NCI-H69 (cell line): ENCODE measurements at regions not wholly inside any gene's neighbourhood (a gene's known extent, or its start where the extent isn't known, plus 50 kb on each side); places are given as distances from the start of the nearest gene placed in this dataset.

Source experiments
- DNase-seq: peaks from one replicate; lab custom pipeline; 2025; lab: John Stamatoyannopoulos, UW

GRCh38 chr2:58436872-58437271 is 195.7 kb upstream of the FANCL start:
- DNase-seq: no peak

- DNase-seq: no peak
These were observed 194.1 kb upstream of the FANCL start for GRCh38 chr2:58435246-58435645.

GRCh38 chr2:58434692-58435091 is 193.6 kb upstream of the FANCL start:
- DNase-seq: no peak

DNA sequence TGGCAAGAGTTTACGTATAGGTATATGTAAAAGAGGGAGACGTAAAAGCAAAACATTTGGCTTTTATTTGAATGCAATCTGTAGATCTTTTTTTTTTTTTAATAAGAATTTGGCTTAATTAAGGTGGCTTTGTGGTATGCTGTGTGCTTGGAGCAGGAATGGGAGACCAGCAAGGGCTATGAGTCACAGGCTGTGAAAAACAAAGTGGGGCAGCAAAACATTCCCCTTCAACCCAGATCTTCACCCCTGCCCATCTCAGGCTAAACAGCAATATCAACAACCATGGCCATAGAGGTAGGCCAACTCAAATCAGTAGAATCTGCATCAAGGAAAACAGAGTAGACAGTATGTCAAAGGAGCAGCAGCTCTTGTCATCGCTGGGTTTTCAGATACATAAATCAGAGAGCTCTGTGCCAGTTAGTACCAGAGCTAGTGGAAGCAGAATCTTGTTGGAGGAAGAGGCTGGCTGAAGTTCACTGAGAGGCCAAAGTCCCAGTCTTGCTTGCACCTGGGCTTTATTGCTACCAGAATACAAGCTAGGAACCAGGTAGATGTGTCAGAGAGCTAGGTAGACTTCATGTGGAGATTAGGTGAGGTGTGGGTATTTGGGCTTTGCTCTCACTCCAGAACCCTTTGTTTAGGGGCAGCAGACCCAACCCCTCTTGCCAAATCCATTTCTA is 191.5 kb upstream of the FANCL start:
- DNase-seq: no peak

DNA sequence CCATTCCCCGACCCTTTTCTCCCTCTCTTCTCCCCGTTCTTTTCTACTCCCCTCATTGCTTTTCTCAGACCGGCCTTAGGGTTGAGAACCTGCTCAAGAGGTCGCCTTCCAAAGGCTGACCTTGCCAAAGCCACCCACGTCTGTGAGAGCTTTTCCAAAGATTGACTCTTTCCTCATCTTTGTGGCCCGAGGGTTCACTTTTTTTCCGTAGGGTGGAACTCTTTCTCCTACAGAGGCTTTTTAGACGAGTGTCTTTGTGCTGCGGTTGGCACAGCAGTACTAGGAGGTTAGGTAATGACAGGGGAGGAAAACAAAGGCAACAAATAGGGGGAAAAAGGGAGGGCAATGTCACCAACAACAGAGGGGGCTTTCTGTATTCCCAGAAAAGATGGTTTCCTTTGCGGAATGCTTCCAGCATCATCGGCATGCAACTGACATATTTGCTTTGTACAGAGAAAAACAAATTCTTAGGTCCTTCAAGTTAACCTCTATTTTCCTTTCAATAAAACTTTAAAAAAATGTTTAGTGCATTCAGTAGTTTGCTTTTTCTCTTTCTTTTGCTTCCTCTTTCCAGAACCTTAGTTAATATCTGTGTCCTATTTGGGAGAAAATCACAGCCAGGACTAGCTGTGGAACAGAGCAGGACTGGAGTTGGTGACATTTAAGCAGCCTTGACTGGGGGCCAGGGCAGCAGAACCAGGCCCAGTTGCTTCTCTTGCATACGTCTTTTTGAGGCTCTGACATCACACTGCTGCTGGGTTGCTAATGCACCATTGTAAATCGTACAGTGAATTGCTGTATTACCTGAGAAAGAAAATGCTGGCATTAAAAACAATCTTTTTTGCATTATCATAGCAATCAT is 188.1 kb upstream of the FANCL start:
- DNase-seq: peak; percentile 51

DNA sequence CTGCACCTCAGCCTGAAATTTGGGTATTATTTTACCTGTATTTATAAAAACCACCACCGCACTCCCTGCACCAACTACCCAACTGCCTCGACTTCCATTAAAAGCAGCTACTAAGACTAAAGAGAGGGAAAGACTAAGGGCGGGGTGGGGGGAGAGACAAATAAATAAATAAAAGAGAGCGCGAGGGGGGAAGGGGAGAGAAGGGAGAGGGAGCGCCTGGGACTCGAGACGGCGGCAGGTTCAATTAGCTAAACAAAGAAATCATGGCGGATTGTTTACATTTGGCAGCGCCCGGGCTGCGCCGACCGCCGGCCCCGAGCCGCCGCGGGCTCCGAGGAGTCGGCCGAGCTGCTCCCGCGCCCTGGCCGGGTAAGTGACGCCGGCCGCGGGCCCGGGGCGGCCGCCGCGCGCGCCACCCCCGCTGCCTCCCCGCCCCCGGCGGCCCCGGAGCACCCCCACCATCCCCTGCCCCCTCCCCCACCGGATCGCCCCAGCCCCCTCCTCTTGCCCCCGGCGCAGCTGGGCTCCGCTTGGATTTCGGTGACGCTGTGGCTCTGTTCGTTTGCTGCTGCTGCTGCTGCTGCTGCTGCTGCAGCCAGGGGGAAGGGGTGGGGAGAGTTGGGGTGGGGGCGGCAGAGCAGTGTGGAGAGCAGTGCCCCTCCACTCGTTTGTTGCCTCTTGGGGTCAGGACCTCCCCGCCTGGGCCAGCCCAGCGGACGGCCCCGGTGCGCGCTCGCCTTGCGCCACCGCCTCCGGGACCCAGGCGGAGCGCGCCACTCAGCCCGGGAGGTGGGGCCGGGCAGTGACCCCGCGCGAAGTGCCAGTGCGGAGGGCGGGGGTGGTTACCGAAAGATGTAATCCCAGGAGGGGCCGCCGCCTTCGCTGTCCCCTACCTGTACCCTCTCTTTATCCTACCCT is 187.2 kb upstream of the FANCL start:
- peak; percentile 78 for DNase-seq

DNA sequence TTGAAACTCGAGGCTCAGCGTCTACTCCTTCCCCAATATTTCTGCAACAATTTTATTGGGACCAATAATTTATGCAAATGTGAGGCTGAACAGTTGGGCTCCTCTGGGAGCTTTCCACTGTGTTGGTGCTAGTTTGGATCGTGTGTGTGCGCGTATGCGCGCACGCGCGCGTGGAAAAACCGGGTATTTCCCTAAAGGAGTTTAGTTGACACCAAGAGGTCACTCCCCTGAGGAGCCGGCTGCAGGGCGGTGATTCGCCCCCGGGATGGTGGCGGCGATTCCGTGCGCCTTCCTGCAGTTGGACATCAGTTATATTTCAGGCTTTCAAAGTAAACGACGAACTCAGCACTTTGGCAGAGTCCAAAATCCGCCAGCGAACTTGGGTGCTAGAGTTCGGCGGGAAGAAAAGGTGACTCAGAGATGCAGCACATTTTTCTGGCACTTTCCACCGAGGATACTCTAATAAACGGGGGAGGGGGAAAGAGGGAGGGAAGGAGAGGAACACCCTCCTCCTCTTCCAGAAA is 186.5 kb upstream of the FANCL start:
- DNase-seq: peak; percentile 62

- DNase-seq: no peak
These were observed 184.2 kb upstream of the FANCL start for GRCh38 chr2:58425368-58425767.

- DNase-seq: no peak
These were observed 178.9 kb upstream of the FANCL start for GRCh38 chr2:58419983-58420382.

DNA sequence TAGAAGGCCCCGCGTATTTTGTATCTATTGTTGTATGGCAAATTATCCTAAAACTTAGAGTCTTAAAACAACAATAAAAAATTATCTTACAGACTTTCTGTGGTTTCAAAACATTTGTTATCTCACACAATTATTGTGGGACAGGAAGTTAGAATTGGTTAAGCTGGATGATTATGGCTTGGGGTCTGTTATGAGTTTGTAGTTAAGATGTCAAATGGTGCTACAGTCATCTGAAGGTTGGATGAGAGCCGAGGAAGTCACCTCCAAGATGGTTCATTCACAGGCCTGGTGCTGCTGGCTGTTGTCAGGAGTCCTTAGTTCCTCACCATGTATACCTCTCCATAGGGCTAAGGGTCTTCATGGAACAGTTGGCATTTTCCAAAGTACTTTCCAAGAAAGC is 175.6 kb upstream of the FANCL start:
- no peak for DNase-seq

DNA sequence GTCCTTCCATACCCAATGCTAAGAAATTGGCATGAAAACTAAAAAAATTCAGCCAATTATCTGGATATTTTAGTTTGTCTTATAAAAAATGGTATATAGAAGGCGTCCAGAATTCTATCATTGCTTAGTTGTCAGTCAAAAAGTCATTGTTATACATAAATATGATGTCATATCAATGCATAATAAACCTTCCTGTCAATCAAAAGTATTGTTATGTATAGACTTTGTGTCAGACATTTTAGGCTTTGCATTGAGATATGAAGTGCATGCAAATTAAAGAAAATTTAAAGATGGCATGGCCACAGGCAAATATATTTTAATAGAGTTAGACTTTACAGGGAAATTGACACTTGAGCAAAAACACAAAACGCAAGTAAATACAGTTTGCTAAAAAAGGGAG is 173.4 kb upstream of the FANCL start:
- no peak for DNase-seq

DNA sequence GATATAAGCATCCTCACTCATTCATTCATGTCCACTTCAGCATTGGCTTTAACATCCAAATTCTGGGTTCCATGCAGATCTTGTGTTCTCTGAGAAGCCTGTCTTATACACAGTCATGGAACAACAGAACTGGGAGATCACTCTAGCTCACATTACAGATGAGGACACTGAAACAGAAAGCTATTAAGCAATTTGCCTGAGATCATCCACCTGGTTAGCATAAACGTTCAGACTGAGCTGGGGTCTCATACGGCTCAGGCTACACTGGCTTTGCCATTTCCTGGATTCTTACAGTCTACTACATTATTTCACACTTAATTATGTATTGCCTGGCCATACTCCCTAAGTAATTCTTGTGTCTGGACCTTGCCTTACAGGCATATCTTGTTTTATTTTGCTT is 169.4 kb upstream of the FANCL start:
- no peak for DNase-seq

DNA sequence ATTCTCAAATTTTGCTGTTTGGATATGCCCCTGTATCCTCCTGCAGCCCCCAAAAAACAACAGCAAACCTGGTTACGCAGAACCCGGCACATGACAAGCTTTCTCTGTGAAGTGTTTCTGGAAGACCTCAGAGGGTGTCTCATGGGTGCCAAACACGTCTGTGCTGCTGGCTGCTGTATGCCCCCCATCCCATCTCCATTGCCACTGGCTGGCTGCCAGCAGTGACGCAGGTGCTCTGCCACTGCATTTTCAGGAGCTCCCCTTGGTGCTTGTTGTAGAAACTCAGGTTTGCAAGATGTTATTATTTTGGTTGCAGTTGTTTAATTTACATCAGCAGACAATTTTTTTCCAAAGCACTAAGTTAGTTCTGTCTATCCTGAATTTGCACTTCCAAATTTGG is 166.4 kb upstream of the FANCL start:
- DNase-seq: peak; percentile 35

DNA sequence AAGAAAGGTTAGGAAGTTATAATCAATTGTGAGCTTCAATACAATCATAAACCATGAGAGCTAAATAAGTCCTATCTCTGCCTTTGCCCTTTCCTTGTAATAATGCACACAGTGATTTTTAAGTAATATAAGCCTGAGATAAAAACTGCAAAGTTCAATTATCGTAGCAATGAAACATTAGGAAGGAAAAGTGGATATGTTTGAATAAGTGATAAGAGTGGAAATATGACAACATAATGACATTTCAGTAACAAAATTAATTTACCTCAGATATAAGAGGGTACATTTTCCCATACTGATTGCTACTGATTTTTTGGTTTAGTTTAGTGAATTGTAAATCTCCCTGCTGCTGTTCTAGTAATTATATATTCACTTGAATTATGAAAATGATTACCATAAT is 164.2 kb upstream of the FANCL start:
- DNase-seq: no peak

- no peak for DNase-seq
These were observed 160.8 kb upstream of the FANCL start for GRCh38 chr2:58401936-58402335.

DNA sequence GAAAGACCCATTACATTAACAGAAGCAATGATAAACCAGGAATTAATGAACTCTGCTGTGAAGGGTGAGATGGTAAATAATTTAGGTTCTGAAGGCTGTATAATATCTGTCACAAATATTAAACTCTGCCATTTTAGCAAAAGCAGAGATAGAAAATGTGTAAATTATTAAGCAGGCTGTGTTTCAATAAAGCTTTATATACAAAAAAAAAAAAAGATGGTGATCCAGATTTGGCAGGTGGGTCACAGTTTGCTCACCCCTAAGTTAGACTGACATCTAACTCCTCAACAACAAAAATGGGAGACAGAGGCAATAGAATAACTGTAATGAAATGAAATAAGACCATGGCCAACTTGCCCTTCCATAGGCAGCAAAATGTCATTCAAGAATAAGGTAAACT is 157.3 kb upstream of the FANCL start:
- DNase-seq: no peak

DNA sequence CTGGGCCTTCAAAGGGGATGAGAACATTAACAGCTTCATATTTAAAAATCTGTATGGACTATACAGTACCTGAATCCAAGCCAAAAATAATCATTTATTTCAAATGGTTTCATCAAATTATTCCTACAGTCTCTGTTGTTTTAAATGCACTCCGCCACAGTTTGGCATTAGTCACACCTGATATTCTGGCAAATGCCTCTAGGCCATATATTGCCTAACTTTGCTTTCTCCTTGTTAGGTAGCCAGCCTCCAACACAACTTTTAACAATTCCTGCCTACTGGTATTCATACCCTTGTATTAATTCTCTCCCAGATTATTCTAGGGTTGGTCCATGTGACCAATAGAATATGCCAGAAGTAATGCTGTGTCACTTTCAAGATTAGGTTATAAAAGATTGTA is 146.6 kb upstream of the FANCL start:
- no peak for DNase-seq

- DNase-seq: peak; percentile 1
These were observed 145.8 kb upstream of the FANCL start for GRCh38 chr2:58386904-58387303.

DNA sequence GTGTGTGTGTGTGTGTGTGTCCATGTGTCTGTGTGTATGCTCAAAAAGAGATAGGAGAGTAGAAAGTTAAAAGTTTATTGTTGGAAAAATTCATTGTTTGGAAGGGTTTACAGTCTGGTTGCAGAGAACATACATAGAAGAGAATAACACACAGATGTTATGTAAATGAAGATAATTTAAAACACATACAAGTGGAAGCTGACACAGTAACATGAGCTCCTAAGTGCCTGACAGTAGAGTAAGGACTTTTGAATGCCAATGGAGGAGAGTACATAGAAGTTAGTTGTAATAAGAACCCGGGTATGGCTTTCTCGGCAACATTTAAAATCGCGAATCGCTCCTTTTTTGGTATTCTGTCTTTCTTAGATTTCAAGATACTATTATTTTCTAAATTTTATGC is 137.0 kb upstream of the FANCL start:
- no peak for DNase-seq

GRCh38 chr2:58377181-58377580 is 136.1 kb upstream of the FANCL start:
- DNase-seq: no peak

DNA sequence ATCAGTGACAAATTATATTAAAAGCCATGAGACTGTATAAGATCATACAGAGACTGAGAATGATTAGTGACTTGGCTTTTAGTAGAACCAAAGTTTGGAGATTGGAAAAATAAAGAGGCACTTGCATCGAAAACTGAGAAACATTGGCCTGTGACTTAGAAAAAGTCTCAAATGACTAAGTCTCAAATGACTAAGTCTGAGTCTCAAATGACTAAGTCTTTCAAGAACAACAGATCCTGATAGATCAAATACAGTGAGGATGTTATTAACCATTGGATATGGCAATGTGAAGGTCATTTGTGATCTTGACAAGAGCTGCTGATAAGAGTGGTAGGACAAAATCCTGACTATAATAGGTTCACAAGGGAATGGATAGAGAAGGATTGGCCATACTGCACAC is 135.5 kb upstream of the FANCL start:
- DNase-seq: no peak

DNA sequence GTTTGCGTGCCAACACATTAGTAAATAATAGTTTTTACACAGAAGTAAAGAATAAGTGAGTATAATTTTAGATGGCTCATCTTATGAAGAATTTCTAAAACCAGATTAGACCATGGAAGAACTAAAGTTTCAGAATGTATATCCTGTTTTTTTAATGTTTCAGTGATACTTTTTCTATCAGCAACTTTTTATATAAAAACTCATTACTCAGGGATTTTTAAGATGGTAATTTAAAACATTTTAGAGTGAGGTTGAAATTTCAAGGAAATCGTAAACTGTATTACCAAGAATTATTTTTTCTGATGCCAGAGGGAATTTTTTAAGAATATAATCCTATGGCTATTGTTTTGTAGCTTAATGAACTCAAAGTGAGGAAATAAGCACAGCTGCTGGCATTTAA is 128.5 kb upstream of the FANCL start:
- DNase-seq: no peak
